H1 (cell line): ENCODE measurements at regions not wholly inside any gene's neighbourhood (a gene's known extent, or its start where the extent isn't known, plus 50 kb on each side); places are given as distances from the start of the nearest gene placed in this dataset.

Experiments used
- CEBPB ChIP-seq: IDR thresholded peaks from 2 replicates; pipeline ENCODE4 v1.6.1; 2012; ENCODE audit warnings: low read depth, low read length
- HDAC6 ChIP-seq: IDR thresholded peaks from one replicate; pipeline ENCODE4 v1.7.1; 2012; ENCODE audit warnings: low read depth, mild to moderate bottlenecking, inconsistent platforms, low read length, moderate library complexity
- JUN ChIP-seq: IDR thresholded peaks from 2 replicates; pipeline ENCODE4 v1.6.1; 2011; ENCODE audit warnings: low read depth, mild to moderate bottlenecking, improper control_type of control experiment, low read length
- MAFK ChIP-seq: IDR thresholded peaks from 2 replicates; pipeline ENCODE4 v1.6.1; 2012; ENCODE audit warnings: low read depth, mild to moderate bottlenecking, improper control_type of control experiment, low read length
- NANOG ChIP-seq: IDR thresholded peaks from 2 replicates; pipeline ENCODE4 v1.6.1; 2011; ENCODE audit warnings: low read length, low read depth, mild to moderate bottlenecking, inconsistent platforms; ENCODE audit not compliant: insufficient read depth, poor library complexity, severe bottlenecking
- NRF1 ChIP-seq: IDR thresholded peaks from 2 replicates; pipeline ENCODE4 v1.6.1; 2011; ENCODE audit warnings: mild to moderate bottlenecking, low read depth, low read length, improper control_type of control experiment
- RXRA ChIP-seq: IDR thresholded peaks from 2 replicates; pipeline ENCODE4 v1.6.1; 2011; ENCODE audit warnings: low read depth, mild to moderate bottlenecking, low read length, moderate library complexity; ENCODE audit not compliant: insufficient read depth

GRCh38 chr4:107114059-107114458 is 77.9 kb upstream of the DKK2 start (continued):
- TF ChIP-seq NRF1 (no peak), CEBPB (no peak), MAFK (no peak), JUN (no peak), RXRA (no peak), NANOG (no peak), HDAC6 (no peak)
